Fibroblast of the conjunctiva (primary cell): ENCODE measurements at regions not wholly inside any gene's neighbourhood (a gene's known extent, or its start where the extent isn't known, plus 50 kb on each side); places are given as distances from the start of the nearest gene placed in this dataset.
A peak's percentile ranks its signal among the peaks of the same experiment; 100 is the strongest.

Experiments
- DNase-seq: peaks from one replicate; pipeline ENCODE4 v3.0.0-alpha.2; 2010; ENCODE audit warnings: low read depth

DNA sequence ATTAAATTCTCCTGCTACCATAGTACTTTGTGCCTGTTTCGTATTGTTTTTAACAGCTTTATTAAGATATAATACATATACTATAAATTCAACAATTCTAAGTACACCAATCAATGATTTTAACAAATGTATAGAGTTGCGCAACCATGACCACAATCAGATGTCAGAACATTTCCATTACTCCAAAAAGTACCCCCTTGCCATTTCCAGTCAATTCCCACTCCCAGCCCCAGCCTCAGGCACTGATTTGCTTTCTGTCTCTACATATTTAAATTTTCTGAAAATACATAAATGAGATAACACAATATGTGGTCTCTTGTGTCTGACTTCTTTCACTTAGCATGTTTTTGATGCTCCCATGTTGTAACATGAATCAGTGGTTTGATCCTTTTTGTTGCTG lies 193.9 kb downstream of the FIGN start:
- DNase-seq = no peak

DNA sequence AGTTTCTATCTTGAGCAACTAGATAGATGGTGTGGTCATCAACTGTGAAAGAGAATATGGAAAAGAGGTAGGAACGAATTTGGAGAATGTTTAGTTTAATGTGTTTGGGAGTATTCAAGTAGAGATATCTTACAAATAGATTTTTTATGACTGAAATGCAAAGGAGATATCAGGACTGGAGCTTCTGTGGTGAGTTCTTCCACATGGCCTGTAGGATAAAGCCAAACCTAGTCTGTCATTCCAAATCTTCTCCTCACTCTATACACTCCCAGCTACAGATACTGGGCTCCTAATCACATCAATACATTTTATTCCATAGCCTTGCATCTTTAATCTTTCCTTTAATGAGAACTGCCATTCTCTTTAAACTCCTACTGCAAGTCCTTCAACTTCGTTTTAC lies 194.3 kb downstream of the FIGN start:
- no peak for DNase-seq

DNA sequence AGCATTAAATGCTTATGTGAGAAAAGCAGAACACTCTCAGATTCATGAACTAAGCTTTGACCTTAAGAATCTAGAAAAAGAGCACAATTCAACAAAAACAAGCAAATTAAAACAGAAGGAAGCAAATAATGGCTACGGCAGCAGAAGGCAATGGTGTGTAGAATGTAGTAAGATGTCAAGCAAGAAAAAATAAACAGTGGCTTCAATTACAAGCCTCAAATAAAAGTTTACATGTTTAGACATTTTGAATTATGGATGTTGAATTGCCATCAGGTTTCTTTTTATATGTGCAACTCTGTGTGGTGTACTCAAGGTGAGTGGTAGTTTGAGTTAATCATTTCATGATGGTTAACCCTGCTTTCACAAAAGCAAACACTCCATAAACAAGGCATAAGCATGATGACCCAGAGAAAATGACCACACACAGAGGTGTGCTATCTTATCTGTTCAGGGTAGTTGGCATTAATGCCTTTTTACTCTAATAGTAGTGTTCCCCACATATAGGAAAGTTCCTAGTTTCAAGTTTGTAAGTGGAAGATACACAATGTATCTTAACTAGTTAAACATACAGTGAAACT lies 207.1 kb downstream of the FIGN start:
- DNase-seq = no peak

DNA sequence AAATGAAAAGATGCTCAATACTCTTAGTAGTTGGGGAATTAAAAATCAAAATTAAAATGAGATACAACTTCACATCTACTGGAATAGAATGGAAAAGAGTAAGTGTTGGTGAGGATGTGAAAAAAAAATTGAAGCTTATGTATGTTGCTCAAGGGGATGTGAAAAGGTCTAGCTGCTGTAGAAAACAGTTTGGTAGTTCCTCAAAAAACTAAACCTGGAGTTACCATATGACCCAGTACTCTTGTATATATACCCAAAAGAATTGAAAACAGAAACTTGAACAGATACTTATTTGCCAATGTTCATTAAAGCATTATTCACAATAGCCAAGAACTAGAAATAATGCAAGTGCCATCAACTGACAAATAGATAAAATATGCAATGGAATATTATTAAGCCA lies 208.4 kb downstream of the FIGN start:
- no peak for DNase-seq

DNA sequence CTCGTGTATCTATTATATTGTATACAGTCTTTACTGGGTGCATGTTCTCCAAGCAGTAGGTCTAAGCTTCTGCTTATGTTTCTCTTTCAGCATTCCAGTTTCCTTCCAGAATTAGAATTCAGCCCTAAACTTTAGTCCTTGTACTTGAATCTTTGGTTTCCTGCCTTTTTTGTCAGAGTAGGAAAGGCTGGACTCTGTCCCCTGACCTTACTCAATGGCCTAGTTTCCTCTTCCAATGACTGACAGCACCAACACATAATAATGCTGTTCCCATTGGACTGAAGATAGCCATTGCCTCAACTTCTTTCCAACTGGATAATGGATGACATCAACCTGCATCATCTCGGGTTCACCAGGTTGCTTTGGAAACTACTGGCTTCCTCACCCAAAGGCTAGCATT lies 217.0 kb downstream of the FIGN start:
- no peak for DNase-seq

DNA sequence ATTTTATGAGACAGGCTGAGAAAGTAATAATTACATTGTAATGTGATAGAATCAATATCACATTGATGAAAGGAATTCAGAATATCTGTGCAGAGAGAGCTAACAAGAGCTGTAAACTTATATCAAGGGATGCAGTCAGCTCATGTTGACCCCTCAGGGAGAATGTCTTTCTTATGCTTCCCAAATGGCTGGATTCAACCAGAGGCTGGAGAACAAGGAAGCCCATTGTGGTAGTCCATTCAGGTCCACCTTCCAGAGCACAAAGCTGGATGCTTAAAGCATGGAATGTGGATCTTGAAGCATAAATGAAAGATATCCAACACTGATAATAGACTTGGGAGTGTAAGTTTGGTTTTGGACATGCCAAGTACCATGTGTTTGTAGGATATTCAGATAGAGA lies 220.0 kb downstream of the FIGN start:
- DNase-seq = no peak

DNA sequence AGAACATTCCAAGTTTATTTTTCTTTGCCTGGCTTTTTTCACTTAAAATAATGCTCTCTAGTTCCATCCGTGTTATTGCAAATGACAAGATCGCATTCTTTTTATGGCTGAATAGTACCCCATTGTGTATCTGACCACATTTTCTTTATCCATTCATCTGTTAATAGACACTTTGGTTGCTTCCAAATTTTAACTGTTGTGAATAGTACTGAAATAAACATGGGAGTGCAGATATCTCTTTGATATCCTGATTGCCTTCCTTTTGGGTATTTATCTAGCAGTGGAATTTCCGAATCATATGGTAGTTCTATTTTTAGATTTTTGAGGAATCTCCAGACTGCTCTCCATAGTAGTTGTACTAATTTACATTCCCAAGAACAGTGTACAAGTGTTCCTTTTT lies 230.5 kb downstream of the FIGN start:
- no peak for DNase-seq

DNA sequence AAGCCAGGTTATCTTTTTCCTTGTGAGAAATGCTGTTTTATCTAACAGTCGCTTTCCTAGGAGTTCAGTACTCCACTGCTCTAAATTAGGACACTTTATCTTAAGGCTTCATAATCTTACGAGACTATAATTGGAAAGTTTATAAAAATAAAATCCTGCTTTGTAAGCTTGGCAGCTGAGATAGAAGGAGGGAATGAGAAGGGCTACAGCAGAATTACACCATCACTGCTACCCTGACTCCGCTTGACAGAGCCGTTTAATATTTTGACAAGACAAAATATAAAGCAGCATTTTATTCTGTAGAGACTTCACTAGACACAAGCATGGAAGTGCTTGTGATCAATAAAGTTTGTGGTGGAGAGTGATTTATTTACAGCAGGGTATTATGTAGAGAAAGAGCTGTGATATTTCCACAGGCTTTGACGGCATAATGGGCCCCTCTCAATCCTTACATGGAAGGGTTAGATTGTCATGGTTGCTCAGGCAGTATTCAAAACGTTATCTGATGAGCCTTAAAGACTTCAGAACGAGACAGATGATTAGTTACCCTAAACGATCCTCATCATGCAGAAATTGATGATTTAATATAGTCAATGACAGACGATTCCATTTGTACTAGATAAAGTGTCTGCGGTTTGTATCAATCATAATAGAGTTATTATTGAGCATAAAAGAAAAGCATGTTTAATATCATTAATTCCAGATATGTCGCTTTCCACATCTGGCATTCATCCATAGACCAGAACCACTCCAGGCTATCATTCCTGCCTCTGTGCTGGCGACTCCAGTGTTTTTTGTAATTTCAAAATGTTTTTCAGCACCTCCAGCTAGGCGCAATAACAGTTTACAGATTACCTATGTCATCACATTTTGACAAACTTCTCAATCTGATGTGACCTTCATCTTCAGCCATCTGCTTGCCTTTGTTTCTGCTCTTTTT lies 242.2 kb downstream of the FIGN start:
- no peak for DNase-seq

DNA sequence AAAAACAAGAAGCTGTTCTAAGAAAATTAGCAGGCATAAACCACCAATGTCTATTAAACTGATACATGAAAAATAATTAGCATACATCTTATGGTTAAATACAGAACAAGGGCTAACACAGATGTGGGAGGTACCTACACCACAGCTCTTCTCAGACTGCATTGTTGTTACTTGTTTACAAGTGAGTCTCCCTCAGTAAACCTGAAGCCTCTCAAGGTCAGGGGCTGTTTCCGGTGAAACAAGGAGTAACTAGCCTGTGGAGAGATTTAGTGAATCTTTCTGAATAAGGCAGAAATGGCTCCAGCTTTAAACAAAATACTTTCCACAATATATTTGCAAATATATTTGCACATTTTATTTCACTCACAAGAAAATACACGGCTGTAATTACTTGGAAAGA lies 244.0 kb downstream of the FIGN start:
- DNase-seq = no peak

DNA sequence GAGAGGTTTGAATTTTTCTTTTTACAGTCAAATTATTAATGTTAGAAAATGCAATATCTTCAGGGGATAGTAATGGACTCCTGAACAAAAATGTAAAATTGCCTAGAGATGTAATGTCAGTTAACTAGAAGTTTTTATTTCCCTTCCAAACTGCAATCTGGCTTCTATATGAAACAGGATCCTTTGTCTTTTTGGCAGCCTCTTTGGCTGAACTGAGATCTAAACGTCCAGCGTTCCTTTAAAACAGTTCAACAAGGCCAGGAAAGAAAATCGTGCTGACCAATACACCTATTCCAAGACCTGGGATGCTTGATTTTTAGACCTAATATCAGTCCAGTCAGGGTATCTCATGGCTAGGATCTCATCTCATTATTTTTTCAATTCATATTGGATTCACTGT lies 245.5 kb downstream of the FIGN start:
- no peak for DNase-seq

DNA sequence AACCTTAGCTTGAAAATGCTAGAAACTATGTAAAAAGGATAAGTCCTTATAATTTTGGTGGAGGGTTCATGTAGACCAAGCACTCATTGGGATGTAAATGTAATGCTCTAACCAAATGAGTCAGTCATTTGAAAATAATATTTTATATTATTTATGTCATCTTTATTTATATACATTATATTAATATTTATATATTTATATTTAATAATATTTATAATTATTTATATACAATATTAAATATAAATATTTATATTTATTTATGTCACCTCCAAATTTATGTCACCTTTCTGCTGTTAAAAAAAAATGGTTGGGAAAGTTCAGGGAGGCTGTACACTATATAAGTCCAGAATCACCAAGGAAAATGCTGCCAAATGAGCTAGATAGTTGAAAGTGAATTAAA lies 254.3 kb downstream of the FIGN start:
- no peak for DNase-seq

DNA sequence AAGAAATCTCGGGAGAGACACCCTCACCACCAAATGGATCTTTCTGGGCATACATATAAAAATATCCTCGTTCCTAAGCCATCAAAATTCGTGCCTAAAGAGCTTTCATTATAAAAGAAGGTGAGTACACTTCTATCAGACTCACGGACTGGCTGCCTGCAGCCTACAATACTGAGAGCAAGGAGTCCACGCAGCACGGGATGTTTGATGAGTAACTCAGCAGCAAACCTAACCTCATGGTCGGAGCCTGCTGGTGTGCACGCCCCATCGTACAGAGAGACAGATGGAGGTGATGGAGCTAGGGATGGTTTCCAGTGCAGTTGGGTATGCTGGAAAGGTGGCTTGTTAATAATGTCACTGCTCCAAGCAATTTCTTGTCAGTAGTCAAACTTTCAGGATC lies 256.2 kb downstream of the FIGN start:
- no peak for DNase-seq

DNA sequence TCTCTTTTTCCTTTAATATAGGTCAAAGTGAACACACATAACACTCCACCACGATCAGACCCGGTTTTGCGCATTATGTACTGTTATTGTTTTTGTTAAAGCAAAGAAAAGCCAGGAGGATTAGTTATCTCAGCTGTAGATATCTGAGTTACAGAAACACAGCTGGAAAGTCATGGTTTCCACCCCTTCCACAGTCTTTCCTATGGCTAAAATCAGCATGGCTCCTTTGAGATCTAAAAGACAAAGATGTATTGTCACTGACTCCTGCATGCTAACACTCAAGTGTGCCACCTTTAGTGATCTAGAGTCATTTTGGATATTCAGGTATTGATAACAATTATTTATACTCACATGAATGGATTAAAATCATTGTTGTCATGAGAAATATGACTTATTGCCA lies 260.0 kb downstream of the FIGN start:
- DNase-seq = no peak

DNA sequence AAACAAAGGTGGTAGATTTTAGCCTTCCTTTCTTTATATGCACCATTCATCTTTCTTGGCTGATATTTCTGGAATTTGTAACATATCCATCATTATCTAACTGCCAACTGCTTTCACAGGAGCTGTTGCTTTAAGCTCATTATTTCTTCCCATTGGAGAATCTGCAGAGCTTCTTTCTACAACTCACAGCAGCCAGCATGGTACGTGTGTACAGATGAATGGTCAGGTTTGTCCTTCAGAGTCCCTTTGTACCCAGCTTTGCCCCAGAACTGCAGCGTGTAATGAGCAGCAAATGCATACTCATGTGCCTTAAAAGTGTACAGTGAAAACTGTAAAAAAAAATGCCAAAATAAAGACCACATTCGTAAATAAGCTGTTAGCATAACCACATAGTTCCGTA lies 260.9 kb downstream of the FIGN start:
- DNase-seq = no peak

DNA sequence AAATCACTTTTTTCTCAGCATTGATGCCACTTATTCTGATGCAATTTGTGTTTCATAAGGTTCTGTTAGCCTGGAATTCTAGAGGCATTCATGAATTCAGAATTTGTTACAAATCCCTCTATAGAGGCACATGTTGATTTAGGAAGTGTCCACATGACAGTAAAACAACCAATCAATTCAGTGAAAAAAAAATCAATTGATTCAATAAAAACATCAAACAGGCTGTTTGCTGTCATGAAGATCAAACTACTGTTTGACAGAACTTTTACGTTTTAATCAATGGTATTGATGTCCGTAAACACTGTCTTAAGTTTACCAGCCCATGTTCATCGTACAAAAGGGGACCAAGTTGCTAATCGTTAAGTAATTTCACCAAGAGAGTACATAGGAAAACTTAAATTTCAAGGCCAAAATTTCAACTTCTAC lies 261.5 kb downstream of the FIGN start:
- no peak for DNase-seq

DNA sequence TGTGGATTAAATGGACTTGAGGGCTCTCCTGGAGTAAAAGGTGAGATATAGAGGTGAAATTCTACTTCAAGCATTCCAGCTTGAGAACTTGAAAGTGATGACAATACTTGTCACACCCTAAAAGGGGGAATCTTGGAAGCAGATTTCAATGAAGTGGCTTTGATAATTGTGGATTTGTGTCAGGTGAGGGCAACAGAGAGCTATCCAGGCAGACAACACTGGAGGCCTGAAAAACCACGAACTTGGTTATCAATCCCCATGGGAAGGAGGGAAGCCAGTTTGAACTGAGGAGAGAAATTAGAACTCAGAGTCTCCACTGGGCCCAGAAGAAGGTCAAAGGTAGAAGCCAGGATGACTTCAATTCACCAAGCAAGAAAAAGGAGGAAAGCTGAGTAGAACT lies 263.9 kb downstream of the FIGN start:
- peak; percentile 5 for DNase-seq

DNA sequence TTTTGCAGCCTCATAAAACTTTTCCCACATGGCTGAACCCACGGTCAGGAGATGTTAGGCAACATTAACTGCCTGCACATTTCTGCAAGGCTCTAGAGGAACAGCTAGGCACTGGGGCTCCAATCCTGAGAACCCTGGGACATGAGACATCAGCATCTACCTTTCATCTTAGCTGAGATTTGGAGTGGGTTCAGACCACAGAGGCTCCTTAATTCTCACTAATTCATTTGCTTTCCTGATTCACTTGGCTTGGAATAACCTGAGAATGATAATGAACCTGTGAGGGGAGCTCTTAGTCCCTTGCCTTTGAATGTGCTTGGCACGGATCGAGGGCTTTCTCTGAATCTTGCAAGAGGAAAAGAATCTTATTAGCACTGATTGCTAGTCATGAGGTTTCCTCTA lies 266.2 kb downstream of the FIGN start:
- no peak for DNase-seq

DNA sequence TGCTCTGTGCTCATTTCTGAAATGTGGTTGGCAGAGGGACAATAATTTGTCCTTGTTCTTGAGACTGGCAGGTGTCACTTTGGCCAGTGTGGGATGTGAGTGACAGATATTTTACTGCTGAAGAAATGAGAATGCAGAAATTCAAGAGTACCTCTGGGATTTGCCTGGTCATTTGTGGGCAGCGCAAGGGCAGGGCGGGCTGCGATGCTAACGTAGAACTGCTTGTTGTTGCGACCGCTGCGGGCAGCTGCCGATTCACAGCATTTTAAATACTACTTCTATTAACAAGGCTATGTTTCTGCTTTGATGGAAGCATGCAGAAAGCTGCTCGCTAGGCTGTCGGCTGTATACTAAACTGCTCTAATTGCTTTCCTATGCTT lies 268.6 kb downstream of the FIGN start:
- DNase-seq = no peak

DNA sequence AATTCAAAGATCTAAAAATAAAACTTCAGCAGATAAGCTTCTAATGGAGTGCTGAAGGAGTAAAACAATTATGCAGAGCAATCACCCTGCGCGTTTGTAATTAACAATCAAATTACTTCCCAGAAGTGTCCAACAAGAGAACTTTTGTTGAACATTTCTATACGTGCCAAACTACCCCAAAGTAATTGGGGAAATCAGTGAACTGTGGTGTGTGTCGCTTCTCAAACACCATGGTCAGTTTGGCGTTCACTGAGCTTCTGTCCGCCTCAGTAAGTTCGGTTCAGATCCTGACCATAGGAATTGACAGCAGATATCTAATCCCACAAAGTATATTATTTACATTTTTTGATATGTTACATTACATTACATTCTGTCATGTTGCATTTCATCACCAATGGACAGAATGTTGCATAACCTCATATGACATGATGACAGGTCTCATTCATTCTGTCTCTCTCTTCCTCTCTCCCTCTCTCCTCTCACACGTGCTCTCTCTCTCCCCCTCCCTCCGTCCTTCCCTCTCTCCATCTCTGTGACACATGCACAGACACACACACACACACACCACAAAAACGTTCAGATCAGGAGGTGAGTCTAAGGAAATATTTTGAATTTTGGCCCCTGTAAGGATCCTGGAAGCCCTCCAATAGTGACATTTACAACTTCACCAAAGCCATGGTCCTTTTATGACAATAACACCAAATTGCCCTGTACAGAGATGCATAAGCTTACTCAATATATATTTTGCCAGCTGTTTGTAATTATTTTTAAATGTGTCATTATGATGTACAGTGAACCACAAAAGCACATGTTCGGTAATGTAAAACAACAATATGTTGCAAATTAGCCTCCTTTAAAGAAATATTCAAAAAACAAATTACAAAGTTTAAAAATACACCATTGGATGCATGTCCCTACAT lies 269.2 kb downstream of the FIGN start:
- no peak for DNase-seq

DNA sequence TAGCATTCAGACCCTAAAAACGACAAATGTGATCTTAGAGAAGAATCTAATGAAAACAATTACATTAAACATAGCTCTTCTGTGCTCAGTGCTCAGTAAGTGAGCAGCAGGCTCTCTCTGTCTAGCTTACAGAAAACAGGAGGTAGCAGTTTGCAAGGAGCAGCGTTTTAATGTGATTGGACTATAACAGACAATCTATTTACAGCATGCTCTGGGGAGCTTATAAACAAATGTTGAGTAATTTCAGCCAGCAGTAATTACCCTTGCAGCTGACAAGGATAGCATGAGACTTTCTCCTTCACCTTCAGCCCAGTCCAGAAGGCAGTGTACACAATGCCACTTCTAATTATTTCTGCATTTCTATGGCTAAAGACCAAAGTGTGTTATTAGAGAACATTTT lies 270.4 kb downstream of the FIGN start:
- no peak for DNase-seq

DNA sequence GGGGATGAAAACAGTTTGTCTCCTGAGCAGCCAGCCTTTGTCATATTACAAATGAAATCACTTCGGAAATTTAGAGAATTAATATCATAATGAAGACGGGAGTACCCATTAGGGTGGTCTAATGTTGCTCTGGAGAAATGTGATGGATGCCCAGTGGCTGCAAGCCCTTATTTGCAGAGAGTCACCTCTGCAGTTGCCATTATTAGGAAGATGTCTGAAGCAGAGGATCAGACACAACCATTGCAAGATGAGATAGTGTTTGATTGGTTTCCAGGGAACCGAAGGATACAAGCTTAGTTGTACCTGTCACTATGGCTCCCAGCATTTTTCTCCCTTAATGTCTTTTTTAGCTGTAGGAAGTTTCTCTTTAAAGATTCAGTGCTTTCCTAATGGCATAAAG lies 272.4 kb downstream of the FIGN start:
- DNase-seq = no peak

DNA sequence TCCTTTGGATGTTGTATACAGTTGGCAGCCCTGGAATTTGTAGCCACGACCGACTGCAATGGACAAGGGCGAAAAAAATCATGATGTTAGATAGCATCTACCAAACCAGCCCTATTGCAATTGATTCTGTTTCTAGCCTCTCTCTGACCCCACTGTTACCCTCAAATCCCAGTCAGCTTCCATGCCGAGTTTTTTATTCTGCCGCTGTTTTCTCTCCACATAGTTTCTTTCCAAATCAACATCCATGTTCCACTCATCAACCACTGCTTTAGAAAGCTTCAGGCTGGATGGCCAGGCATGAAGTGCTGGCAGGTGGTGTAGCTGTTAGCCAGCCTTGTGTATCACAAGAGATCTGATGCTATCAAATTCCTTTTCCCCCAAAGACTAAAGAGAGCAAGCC lies 272.8 kb downstream of the FIGN start:
- no peak for DNase-seq

DNA sequence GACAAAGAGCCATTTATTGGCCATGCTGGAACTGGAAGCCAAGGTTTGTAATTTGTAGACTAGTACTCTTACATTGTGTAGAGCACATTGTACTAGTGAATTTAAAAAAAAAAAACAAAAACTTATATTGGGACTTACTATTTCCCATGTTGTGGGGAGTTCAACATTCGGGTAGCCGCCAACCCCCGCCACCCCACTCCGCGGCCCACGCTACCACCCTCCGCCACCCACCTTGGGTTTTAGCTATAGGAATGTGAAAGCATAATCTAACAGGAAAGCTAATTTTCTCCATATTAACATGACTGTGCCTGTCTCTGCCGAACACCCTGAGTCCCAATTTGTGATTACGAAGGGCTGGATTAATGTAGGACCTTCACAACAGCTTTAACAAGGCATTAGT lies 275.8 kb downstream of the FIGN start:
- no peak for DNase-seq
